Large intestine (tissue), 3 donors: ENCODE measurements at regions not wholly inside any gene's neighbourhood (a gene's known extent, or its start where the extent isn't known, plus 50 kb on each side); places are given as distances from the start of the nearest gene placed in this dataset.

ENCODE experiments used
- DNase-seq, 2 donors: peaks; one replicate each; pipeline versions ENCODE4 v3.0.0 to v3.0.0-alpha.2; 2013
- H3K27ac ChIP-seq: one replicate; pipeline ENCODE4 v1.5.1; 2013; ENCODE audit warnings: low read length
- H3K27me3 ChIP-seq: 2 replicates; pipeline ENCODE4 v1.6.1; 2013; ENCODE audit warnings: low read length; ENCODE audit not compliant: control insufficient read depth, insufficient read depth
- H3K36me3 ChIP-seq: 2 replicates; pipeline ENCODE4 v1.6.1; 2013; ENCODE audit warnings: low read length; ENCODE audit not compliant: control insufficient read depth, insufficient read depth
- H3K4me1 ChIP-seq: one replicate; pipeline ENCODE4 v1.6.1; 2013; ENCODE audit warnings: low read length; ENCODE audit not compliant: control insufficient read depth, insufficient read depth
- H3K4me3 ChIP-seq: one replicate; pipeline ENCODE4 v1.5.1; 2013; ENCODE audit warnings: low read length
- H3K9me3 ChIP-seq: one replicate; pipeline ENCODE4 v1.6.1; 2013; ENCODE audit warnings: mild to moderate bottlenecking, low read depth, low read length, moderate library complexity; ENCODE audit not compliant: control insufficient read depth
- WGBS: methylation state at CpG from one replicate; pipeline ENCODE4 v1.1.5; 2013; ENCODE audit warnings: low lambda C conversion rate; ENCODE audit not compliant: insufficient coverage; 5-methylcytosine and 5-hydroxymethylcytosine counted together

- no peak overlapping the region for H3K4me3 ChIP-seq
- WGBS = no CpG with 5 or more reads among the region's 11 CpGs
- no peak for DNase-seq
- H3K9me3 ChIP-seq = no peaks in the 10 kb centered on the region
- H3K4me1 ChIP-seq = no peaks in the 10 kb centered on the region
- no peaks in the 10 kb centered on the region for H3K36me3 ChIP-seq
- H3K27me3 ChIP-seq = peaks cover 19% of the 10 kb centered on the region
- H3K27ac ChIP-seq = no peak overlapping the region
Observed at GRCh38 chr17:72053036-72053435, 67.8 kb upstream of the SOX9 start.

DNA sequence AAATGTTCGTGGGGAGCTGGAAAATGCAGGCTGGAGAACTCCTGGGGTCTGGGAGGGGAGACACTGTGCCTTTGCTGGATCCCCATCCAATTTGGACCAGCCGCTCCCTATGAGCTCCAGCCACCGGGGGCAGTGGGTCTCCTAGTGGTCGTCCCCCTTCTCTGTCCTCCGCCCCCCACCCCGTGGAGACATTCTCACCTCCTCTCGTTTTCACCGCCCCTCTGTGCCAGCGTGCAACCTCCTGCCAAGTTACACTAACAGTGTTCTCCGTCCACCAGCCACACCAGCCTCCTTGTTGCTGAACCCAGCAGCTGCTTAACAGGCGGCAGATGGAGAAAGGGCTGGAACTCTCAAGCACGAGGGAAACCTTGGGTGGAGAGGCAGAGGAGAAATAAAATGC, 67.4 kb upstream of the SOX9 start:
- peaks cover 19% of the 10 kb centered on the region for H3K27me3 ChIP-seq
- no peaks in the 10 kb centered on the region for H3K9me3 ChIP-seq
- WGBS = 20% methylated on average over 1 of the region's 12 CpGs
- no peak overlapping the region for H3K27ac ChIP-seq
- no peaks in the 10 kb centered on the region for H3K4me1 ChIP-seq
- H3K36me3 ChIP-seq = no peaks in the 10 kb centered on the region
- H3K4me3 ChIP-seq = no peak overlapping the region
- DNase-seq = no peak

- Histone ChIP-seq H3K9me3 (no peaks in the 10 kb centered on the region), H3K27ac (no peak overlapping the region), H3K4me1 (no peaks in the 10 kb centered on the region), H3K36me3 (no peaks in the 10 kb centered on the region), H3K27me3 (peaks cover 19% of the 10 kb centered on the region), H3K4me3 (no peak overlapping the region)
- no CpG with 5 or more reads among the region's 4 CpGs for WGBS
- no peak for DNase-seq
Observed at GRCh38 chr17:72056155-72056554, 64.7 kb upstream of the SOX9 start.

GRCh38 chr17:72056727-72057290, 64.0 kb upstream of the SOX9 start:
- no peak overlapping the region for H3K27ac ChIP-seq
- no peak overlapping the region for H3K4me3 ChIP-seq
- no peaks in the 10 kb centered on the region for H3K36me3 ChIP-seq
- no peak for DNase-seq
- WGBS = no CpG with 5 or more reads among the region's 3 CpGs
- peaks cover 19% of the 10 kb centered on the region for H3K27me3 ChIP-seq
- H3K9me3 ChIP-seq = no peaks in the 10 kb centered on the region
- H3K4me1 ChIP-seq = no peaks in the 10 kb centered on the region

DNA sequence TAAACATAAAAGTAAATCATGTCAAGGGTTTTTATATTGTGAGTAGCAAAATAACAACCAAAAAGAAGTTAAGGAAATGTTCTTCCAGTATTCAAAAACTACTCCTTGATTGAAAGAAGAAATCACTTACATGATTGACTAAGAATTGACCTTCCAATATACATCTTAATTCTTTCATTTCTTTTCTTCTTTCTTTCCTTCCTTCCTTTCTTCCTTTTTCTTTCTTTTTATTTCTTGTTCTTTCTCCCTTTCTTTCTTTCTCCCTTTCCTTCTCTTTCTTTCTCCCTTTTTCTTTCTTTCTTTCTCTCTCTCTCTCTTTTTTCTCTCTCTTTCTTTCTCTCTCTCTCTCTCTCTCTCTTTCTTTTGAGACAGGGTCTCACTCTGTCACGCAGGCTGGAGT, 60.7 kb upstream of the SOX9 start:
- WGBS = no CpG with 5 or more reads among the region's 1 CpG
- Histone ChIP-seq H3K9me3 (no peaks in the 10 kb centered on the region), H3K27me3 (no peaks in the 10 kb centered on the region), H3K36me3 (no peaks in the 10 kb centered on the region), H3K27ac (no peak overlapping the region), H3K4me3 (no peak overlapping the region), H3K4me1 (no peaks in the 10 kb centered on the region)
- no peak for DNase-seq

DNA sequence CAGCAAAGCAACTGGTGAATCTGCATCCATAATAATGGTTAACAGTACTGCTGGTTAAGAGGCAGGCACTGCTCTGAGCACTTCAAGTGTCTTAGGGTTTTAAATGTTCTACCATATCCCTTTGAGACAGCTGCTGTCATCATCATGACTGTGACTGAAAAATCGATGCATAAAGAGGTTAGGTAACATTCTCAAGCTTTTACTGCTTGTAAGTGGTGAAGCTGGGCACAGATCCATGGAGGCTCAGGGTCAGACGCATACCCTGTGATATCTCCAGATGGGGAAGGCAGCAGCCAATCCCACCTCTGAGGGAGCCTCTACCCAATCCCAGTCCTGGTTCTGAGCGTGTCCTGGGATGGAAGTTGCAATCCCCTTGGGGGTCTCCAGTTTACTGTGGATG, 57.6 kb upstream of the SOX9 start:
- Histone ChIP-seq H3K36me3 (no peaks in the 10 kb centered on the region), H3K9me3 (no peaks in the 10 kb centered on the region), H3K27ac (no peak overlapping the region), H3K27me3 (no peaks in the 10 kb centered on the region), H3K4me3 (no peak overlapping the region), H3K4me1 (no peaks in the 10 kb centered on the region)
- no peak for DNase-seq
- no CpG with 5 or more reads among the region's 3 CpGs for WGBS

DNA sequence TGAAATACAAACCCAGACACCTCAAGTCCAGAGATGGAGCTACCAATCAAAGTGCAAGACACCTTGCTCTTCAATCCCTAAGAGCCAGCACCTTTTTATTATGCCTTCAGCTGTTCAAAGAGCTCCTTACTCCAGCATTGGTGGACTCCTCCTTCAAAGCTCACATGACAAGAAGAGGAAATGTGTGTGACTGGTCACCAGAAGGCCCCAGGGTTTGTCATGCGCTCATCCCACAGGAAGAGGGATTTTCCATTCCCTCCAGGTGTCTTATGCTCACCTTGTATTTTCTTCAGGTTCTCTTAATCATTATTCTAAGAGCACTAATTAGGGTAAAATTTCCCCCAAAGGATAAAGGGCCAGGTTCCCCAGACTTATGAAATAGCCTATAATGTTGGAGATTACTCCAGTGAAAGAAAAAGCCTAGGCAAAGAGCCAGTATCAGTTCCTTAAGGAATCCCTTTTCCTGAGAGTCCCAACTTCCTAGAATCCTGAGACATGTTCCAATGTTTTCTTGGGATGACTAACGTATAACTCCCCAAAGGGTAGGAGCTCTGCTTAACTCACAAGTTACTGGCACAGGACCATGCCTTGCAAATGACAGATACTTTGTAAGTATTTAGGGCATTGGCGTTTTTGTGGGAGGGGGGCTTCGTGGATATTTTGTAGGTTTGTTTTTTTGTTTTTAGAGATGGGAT, 56.9 kb upstream of the SOX9 start:
- no peak for DNase-seq
- no peak overlapping the region for H3K27ac ChIP-seq
- WGBS = 100% methylated on average over 1 of the region's 4 CpGs
- no peaks in the 10 kb centered on the region for H3K9me3 ChIP-seq
- H3K4me1 ChIP-seq = no peaks in the 10 kb centered on the region
- H3K4me3 ChIP-seq = no peak overlapping the region
- no peaks in the 10 kb centered on the region for H3K27me3 ChIP-seq
- H3K36me3 ChIP-seq = no peaks in the 10 kb centered on the region

DNA sequence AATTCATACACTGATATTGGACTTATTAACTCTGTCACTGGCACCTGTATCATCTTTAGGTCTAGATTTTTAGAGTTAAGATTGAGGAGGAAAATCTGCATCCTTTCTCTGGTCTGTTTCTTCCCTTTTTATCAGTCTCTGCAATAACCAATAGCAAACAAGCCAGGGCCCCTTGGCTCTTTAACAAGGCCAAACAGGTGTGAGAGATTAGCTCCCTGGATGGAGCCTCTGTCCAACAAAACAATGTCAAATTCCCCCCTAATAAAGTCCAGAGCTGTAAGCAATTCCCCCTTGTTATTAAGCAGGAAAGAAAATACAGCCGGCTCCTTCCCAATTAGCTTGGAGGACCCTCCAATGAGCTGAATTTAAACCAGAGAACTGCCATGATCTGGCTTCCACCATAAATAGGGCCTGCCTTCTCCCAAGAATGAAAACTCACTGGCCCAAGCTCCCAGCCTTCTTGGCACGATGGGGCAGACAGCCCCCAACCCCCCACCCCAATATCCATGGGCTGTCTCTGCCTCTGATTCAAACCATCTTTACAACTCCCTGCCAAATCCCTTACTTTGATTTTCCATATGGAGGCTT, 56.1 kb upstream of the SOX9 start:
- Histone ChIP-seq H3K27ac (no peak overlapping the region), H3K36me3 (no peaks in the 10 kb centered on the region), H3K9me3 (no peaks in the 10 kb centered on the region), H3K4me3 (no peak overlapping the region), H3K27me3 (no peaks in the 10 kb centered on the region), H3K4me1 (no peaks in the 10 kb centered on the region)
- WGBS = no CpG with 5 or more reads among the region's 2 CpGs
- no peak for DNase-seq

DNA sequence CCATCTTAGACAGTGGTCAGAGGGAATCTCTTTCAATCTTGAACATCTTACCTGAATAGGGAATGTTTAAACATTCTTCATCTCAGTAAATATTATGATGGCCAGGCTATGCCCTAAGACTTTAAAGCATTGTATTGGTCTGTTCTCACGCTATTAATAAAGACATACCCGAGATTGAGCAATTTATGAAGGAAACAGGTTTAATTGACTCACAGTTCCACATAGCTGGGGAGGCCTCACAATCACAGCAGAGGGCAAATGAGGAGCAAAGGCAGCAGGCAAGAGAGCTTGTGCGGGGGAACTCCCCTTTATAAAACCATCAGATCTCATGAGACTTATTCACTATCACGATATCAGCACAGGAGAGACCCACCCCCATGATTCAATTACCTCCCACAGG, 55.3 kb upstream of the SOX9 start:
- WGBS = no CpG with 5 or more reads among the region's 4 CpGs

GRCh38 chr17:72068643-72069042, 52.2 kb upstream of the SOX9 start:
- WGBS = no CpG with 5 or more reads among the region's 1 CpG

More for the DNA sequence above, 55.3 kb upstream of the SOX9 start:
- Histone ChIP-seq H3K9me3 (no peaks in the 10 kb centered on the region), H3K36me3 (no peaks in the 10 kb centered on the region), H3K4me1 (no peaks in the 10 kb centered on the region), H3K4me3 (no peak overlapping the region), H3K27ac (no peak overlapping the region), H3K27me3 (no peaks in the 10 kb centered on the region)
- no peak for DNase-seq

More at GRCh38 chr17:72068643-72069042, 52.2 kb upstream of the SOX9 start:
- DNase-seq = peak; percentile 7 to 58
- H3K4me3 ChIP-seq = no peak overlapping the region
- no peaks in the 10 kb centered on the region for H3K27me3 ChIP-seq
- no peak overlapping the region for H3K27ac ChIP-seq
- H3K9me3 ChIP-seq = no peaks in the 10 kb centered on the region
- H3K36me3 ChIP-seq = no peaks in the 10 kb centered on the region
- no peaks in the 10 kb centered on the region for H3K4me1 ChIP-seq
